ENCODE measurements at regions not wholly inside any gene's neighbourhood (a gene's known extent, or its start where the extent isn't known, plus 50 kb on each side); places are given as distances from the start of the nearest gene placed in this dataset.

- Mint-ChIP-seq H3K9me3 (peaks cover 20% of the 10 kb centered on the region), H3K36me3 (ENCODE audit: low read depth) (no peaks in the 10 kb centered on the region), H3K27ac (no peak overlapping the region), H3K4me3 (no peak overlapping the region), H3K27me3 (ENCODE audit: insufficient read depth) (peaks cover 2% of the 10 kb centered on the region; the same call in 1 of the 2 replicates), H3K4me1 (ENCODE audit: low read depth) (no peaks in the 10 kb centered on the region)
- TF ChIP-seq, protein P1, sequence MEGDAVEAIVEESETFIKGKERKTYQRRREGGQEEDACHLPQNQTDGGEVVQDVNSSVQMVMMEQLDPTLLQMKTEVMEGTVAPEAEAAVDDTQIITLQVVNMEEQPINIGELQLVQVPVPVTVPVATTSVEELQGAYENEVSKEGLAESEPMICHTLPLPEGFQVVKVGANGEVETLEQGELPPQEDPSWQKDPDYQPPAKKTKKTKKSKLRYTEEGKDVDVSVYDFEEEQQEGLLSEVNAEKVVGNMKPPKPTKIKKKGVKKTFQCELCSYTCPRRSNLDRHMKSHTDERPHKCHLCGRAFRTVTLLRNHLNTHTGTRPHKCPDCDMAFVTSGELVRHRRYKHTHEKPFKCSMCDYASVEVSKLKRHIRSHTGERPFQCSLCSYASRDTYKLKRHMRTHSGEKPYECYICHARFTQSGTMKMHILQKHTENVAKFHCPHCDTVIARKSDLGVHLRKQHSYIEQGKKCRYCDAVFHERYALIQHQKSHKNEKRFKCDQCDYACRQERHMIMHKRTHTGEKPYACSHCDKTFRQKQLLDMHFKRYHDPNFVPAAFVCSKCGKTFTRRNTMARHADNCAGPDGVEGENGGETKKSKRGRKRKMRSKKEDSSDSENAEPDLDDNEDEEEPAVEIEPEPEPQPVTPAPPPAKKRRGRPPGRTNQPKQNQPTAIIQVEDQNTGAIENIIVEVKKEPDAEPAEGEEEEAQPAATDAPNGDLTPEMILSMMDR (IDR thresholded peaks at IDR 0.05): no peak
- no peak for DNase-seq
Measured at GRCh38 chrX:117570160-117570559, 546.5 kb downstream of the KLHL13 start.

GRCh38 chrX:117568238-117568637, 548.4 kb downstream of the KLHL13 start:
- H3K27ac Mint-ChIP-seq: no peak overlapping the region
- TF ChIP-seq, protein P1 (IDR thresholded peaks at IDR 0.05): no peak
- DNase-seq: no peak
- H3K27me3 Mint-ChIP-seq (ENCODE audit: insufficient read depth): peaks cover 2% of the 10 kb centered on the region; the same call in 1 of the 2 replicates
- H3K4me1 Mint-ChIP-seq (ENCODE audit: low read depth): no peaks in the 10 kb centered on the region
- no peaks in the 10 kb centered on the region for H3K36me3 Mint-ChIP-seq (ENCODE audit: low read depth)
- peaks cover 27% of the 10 kb centered on the region for H3K9me3 Mint-ChIP-seq
- no peak overlapping the region for H3K4me3 Mint-ChIP-seq

DNA sequence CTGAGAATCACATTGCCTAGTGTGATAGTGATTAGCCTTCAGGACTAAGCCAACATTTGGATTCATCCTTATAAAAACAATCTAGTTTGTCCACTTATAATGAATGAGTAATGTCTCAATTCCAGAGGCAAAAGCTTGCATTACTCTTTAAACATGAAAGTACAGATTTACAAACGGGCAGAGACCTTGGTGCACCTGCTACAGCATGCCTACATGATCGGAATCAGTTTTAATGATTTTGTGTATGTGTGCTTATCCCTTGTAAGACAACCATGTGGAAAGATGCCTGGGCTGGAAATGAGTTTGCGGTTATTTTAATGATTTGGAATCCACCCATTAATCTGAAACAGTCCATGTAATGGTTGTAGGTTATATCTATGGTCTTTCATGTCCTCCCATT, 572.7 kb downstream of the KLHL13 start:
- DNase-seq: no peak
- H3K9me3 Mint-ChIP-seq: peaks cover 21% of the 10 kb centered on the region
- no peak overlapping the region for H3K27ac Mint-ChIP-seq
- H3K4me3 Mint-ChIP-seq: no peak overlapping the region
- no peaks in the 10 kb centered on the region for H3K36me3 Mint-ChIP-seq (ENCODE audit: low read depth)
- no peaks in the 10 kb centered on the region for H3K27me3 Mint-ChIP-seq (ENCODE audit: insufficient read depth)
- TF ChIP-seq, protein P1 (IDR thresholded peaks at IDR 0.05): no peak
- H3K4me1 Mint-ChIP-seq (ENCODE audit: low read depth): no peaks in the 10 kb centered on the region

DNA sequence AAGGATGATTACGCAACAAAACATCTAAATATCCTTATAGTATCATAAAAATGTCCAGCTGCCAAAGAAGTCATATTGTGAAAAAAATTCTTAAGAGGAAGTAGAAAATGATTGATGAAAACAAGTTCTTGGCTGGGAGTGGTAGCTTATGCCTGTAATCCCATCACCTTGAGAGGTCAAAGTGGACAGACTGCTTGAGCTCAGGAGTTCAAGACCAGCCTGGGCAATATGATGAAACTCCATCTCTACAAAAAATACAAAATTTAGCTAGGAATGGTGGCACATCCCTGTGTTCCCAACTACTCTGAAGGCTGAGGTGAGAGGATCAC, 577.6 kb downstream of the KLHL13 start:
- DNase-seq: no peak
- TF ChIP-seq, protein P1 (IDR thresholded peaks at IDR 0.05): no peak
- no peaks in the 10 kb centered on the region for H3K36me3 Mint-ChIP-seq (ENCODE audit: low read depth)
- no peak overlapping the region for H3K27ac Mint-ChIP-seq
- H3K4me1 Mint-ChIP-seq (ENCODE audit: low read depth): no peaks in the 10 kb centered on the region
- H3K27me3 Mint-ChIP-seq (ENCODE audit: insufficient read depth): no peaks in the 10 kb centered on the region
- H3K4me3 Mint-ChIP-seq: no peak overlapping the region
- peaks cover 7% of the 10 kb centered on the region for H3K9me3 Mint-ChIP-seq

- no peaks in the 10 kb centered on the region for H3K27me3 Mint-ChIP-seq (ENCODE audit: insufficient read depth)
- no peak overlapping the region for H3K4me3 Mint-ChIP-seq
- TF ChIP-seq, protein P1 (IDR thresholded peaks at IDR 0.05): no peak
- H3K36me3 Mint-ChIP-seq (ENCODE audit: low read depth): no peaks in the 10 kb centered on the region
- H3K27ac Mint-ChIP-seq: no peak overlapping the region
- peaks cover 7% of the 10 kb centered on the region for H3K9me3 Mint-ChIP-seq
- DNase-seq: no peak
- H3K4me1 Mint-ChIP-seq (ENCODE audit: low read depth): no peaks in the 10 kb centered on the region
Measured at GRCh38 chrX:117538178-117539089, 578.2 kb downstream of the KLHL13 start.
